ENCODE measurements at regions not wholly inside any gene's neighbourhood (a gene's known extent, or its start where the extent isn't known, plus 50 kb on each side); places are given as distances from the start of the nearest gene placed in this dataset.

DNA sequence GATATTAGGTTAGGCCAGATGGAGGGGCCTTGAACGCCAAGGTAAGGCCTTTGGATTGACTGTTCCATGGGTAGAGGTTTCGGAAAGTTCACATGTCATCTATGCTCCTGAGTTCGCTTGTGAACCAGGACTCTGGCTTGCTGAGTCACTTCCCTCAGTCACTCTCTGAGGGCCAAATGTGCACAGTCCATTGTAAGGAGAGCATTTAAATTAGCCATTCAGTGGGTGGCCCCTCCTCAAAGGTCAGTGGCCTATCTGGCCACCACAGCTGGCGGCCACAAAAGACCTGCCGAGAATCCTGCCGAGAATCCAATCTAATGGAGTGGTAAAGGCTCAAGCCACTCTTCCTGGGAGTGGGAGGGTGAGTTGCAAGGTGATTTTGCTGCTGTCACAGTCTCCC, 58.9 kb upstream of the ARAP3 start (continued):
- TF ChIP-seq BCL11A (IDR thresholded peaks at IDR 0.05; ENCODE audit: low read depth in 2 of 2, low read length in 2 of 2) = no peak

All from H1 (cell line).